Endothelial cell of umbilical vein (primary cell): ENCODE measurements at regions not wholly inside any gene's neighbourhood (a gene's known extent, or its start where the extent isn't known, plus 50 kb on each side); places are given as distances from the start of the nearest gene placed in this dataset.

ENCODE experiments used
- EZH2 ChIP-seq: IDR thresholded peaks from 2 replicates; pipeline ENCODE4 v1.6.1; 2012; ENCODE audit warnings: borderline replicate concordance, low read depth, mild to moderate bottlenecking, moderate library complexity, low read length, inconsistent platforms; ENCODE audit not compliant: severe bottlenecking
- MAX ChIP-seq: IDR thresholded peaks from 2 replicates; pipeline ENCODE4 v1.6.1; 2011; ENCODE audit not compliant: insufficient read depth, insufficient read length
- MYC ChIP-seq: IDR thresholded peaks from one replicate; pipeline ENCODE4 v1.6.1; 2011; ENCODE audit warnings: mild to moderate bottlenecking, low read depth, low read length

- TF ChIP-seq MYC (no peak), MAX (no peak), EZH2 (no peak)
Measured at GRCh38 chr1:184244962-184245361, 141.9 kb upstream of the C1orf21 start.
